HEK293 (cell line): ENCODE measurements at regions not wholly inside any gene's neighbourhood (a gene's known extent, or its start where the extent isn't known, plus 50 kb on each side); places are given as distances from the start of the nearest gene placed in this dataset.

Experiments used
- CTCF ChIA-PET: fragments of 350-600 bp; formaldehyde crosslinking; extraction: SDS; loops from one replicate; lab custom pipeline; 2021; ENCODE audit warnings: antibody characterized with exemption; lab: Yijun Ruan, JAX
- POLR2A ChIA-PET: fragments of 300-600 bp; formaldehyde crosslinking; extraction: SDS; loops from one replicate; lab custom pipeline; 2020; ENCODE audit warnings: antibody characterized with exemption, inconsistent platforms; lab: Yijun Ruan, JAX
- H3K27ac ChIP-seq: fragments of 200-500 bp; sonication (Bioruptor generic); 2 replicates; pipeline ENCODE4 v1.5.1; 2014; ENCODE audit warnings: low read depth, low read length, control low read depth, inconsistent platforms; ENCODE audit errors: extremely low read depth
- H3K36me3 ChIP-seq, 2 experiments: fragments of 200-500 bp in 1 of 2; sonication (Bioruptor generic) in 1 of 2; 1 replicate in 1 of 2; 2 replicates in 1 of 2; pipeline ENCODE4 v1.5.1; 2014 to 2017; ENCODE audit warnings: inconsistent platforms in 2 of 2, low read length in 2 of 2; ENCODE audit not compliant: control insufficient read depth in 2 of 2, insufficient read depth in 1 of 2
- H3K4me1 ChIP-seq: fragments of 200-500 bp; sonication (Bioruptor generic); 2 replicates; pipeline ENCODE4 v1.5.1; 2014; ENCODE audit warnings: mild to moderate bottlenecking, low read length, inconsistent platforms; ENCODE audit not compliant: control insufficient read depth, insufficient read depth
- H3K4me3 ChIP-seq: 2 replicates; pipeline ENCODE4 v1.5.1; 2011; ENCODE audit warnings: low read depth, mild to moderate bottlenecking, control low read depth, low read length, moderate library complexity
- H3K9me3 ChIP-seq: fragments of 200-500 bp; sonication (Bioruptor generic); 2 replicates; pipeline ENCODE4 v1.5.1; 2014; ENCODE audit warnings: low read depth, low read length, inconsistent platforms; ENCODE audit not compliant: control insufficient read depth, insufficient read depth
- IKZF3 ChIP-seq: fragments of 450-650 bp; IDR thresholded peaks from 2 replicates; pipeline ENCODE4 v1.5.0; 2018; ENCODE audit warnings: missing biosample characterization, mild to moderate bottlenecking, missing genetic modification characterization, moderate library complexity
- KLF16 ChIP-seq: fragments of 450-650 bp; formaldehyde crosslinking; IDR thresholded peaks from 2 replicates; pipeline ENCODE4 v1.5.1; 2017; ENCODE audit warnings: missing biosample characterization, missing genetic modification characterization
- REST ChIP-seq: fragments of 450-650 bp; formaldehyde crosslinking; IDR thresholded peaks from 2 replicates; pipeline ENCODE4 v1.5.1; 2016; ENCODE audit warnings: missing biosample characterization, missing genetic modification characterization
- SETDB1 ChIP-seq: IDR thresholded peaks from one replicate; pipeline ENCODE4 v1.6.1; 2017; ENCODE audit warnings: mild to moderate bottlenecking, low read length, moderate library complexity, mixed read lengths; ENCODE audit not compliant: insufficient read length
- YY1 ChIP-seq: fragments of 450-650 bp; formaldehyde crosslinking; IDR thresholded peaks from 2 replicates; pipeline ENCODE4 v1.5.1; 2018; ENCODE audit warnings: missing biosample characterization, missing genetic modification characterization
- YY2 ChIP-seq: fragments of 450-650 bp; formaldehyde crosslinking; IDR thresholded peaks from 2 replicates; pipeline ENCODE4 v1.5.1; 2016; ENCODE audit warnings: missing biosample characterization, missing genetic modification characterization
- ZBTB11 ChIP-seq: fragments of 450-650 bp; formaldehyde crosslinking; conservative IDR thresholded peaks from 2 replicates; pipeline ENCODE4 v1.5.1; 2016; ENCODE audit warnings: low read depth, missing biosample characterization, missing genetic modification characterization
- ZBTB17 ChIP-seq: fragments of 450-650 bp; formaldehyde crosslinking; IDR thresholded peaks from 2 replicates; pipeline ENCODE4 v1.5.1; 2016; ENCODE audit warnings: missing biosample characterization, missing genetic modification characterization
- ZBTB26 ChIP-seq: fragments of 450-650 bp; formaldehyde crosslinking; optimal IDR thresholded peaks from 2 replicates; pipeline ENCODE3; 2016; ENCODE audit warnings: missing biosample characterization, mild to moderate bottlenecking, missing genetic modification characterization
- ZBTB8A ChIP-seq: fragments of 450-650 bp; formaldehyde crosslinking; IDR thresholded peaks from 2 replicates; pipeline ENCODE4 v1.5.1; 2016; ENCODE audit warnings: missing biosample characterization, missing genetic modification characterization
- ZNF10 ChIP-seq: fragments of 450-650 bp; formaldehyde crosslinking; IDR thresholded peaks from 2 replicates; pipeline ENCODE4 v1.5.1; 2017; ENCODE audit warnings: missing biosample characterization, missing genetic modification characterization
- ZNF146 ChIP-seq: fragments of 450-650 bp; formaldehyde crosslinking; IDR thresholded peaks from 2 replicates; pipeline ENCODE4 v1.5.1; 2016; ENCODE audit warnings: missing biosample characterization, missing genetic modification characterization
- ZNF157 ChIP-seq: fragments of 450-650 bp; formaldehyde crosslinking; IDR thresholded peaks from 2 replicates; pipeline ENCODE4 v1.5.1; 2016; ENCODE audit warnings: missing biosample characterization, missing genetic modification characterization
- ZNF23 ChIP-seq: fragments of 450-650 bp; formaldehyde crosslinking; IDR thresholded peaks from 2 replicates; pipeline ENCODE4 v1.5.1; 2016; ENCODE audit warnings: missing biosample characterization, missing genetic modification characterization, borderline replicate concordance
- ZNF426 ChIP-seq: fragments of 450-650 bp; formaldehyde crosslinking; IDR thresholded peaks from 2 replicates; pipeline ENCODE4 v1.5.1; 2017; ENCODE audit warnings: missing biosample characterization, missing genetic modification characterization, mild to moderate bottlenecking, inconsistent platforms, moderate library complexity
- ZNF473 ChIP-seq: fragments of 450-650 bp; formaldehyde crosslinking; IDR thresholded peaks from 2 replicates; pipeline ENCODE4 v1.5.1; 2017; ENCODE audit warnings: missing biosample characterization, missing genetic modification characterization
- ZNF501 ChIP-seq: fragments of 450-650 bp; formaldehyde crosslinking; IDR thresholded peaks from 2 replicates; pipeline ENCODE4 v1.5.1; 2016; ENCODE audit warnings: missing biosample characterization, missing genetic modification characterization
- ZNF521 ChIP-seq: fragments of 450-650 bp; formaldehyde crosslinking; IDR thresholded peaks from 2 replicates; pipeline ENCODE4 v1.5.1; 2017; ENCODE audit warnings: missing biosample characterization, mild to moderate bottlenecking, missing genetic modification characterization
- ZNF529 ChIP-seq: fragments of 450-650 bp; formaldehyde crosslinking; IDR thresholded peaks from 2 replicates; pipeline ENCODE4 v1.5.1; 2017; ENCODE audit warnings: missing genetic modification characterization, missing biosample characterization; ENCODE audit not compliant: insufficient replicate concordance
- ZNF701 ChIP-seq: fragments of 450-650 bp; formaldehyde crosslinking; IDR thresholded peaks from 2 replicates; pipeline ENCODE4 v1.5.1; 2016; ENCODE audit warnings: missing biosample characterization, missing genetic modification characterization
- ZNF747 ChIP-seq: fragments of 450-650 bp; formaldehyde crosslinking; IDR thresholded peaks from 2 replicates; pipeline ENCODE4 v1.5.1; 2016; ENCODE audit warnings: missing biosample characterization, missing genetic modification characterization
- ZNF791 ChIP-seq: fragments of 450-650 bp; formaldehyde crosslinking; IDR thresholded peaks from 2 replicates; pipeline ENCODE4 v1.5.1; 2016; ENCODE audit warnings: missing biosample characterization, missing genetic modification characterization
- ZNF830 ChIP-seq: fragments of 450-650 bp; IDR thresholded peaks from 2 replicates; pipeline ENCODE4 v1.5.0; 2018; ENCODE audit warnings: missing biosample characterization, missing genetic modification characterization, low read depth, mild to moderate bottlenecking, moderate library complexity
- ZSCAN18 ChIP-seq: fragments of 450-650 bp; formaldehyde crosslinking; IDR thresholded peaks from 2 replicates; pipeline ENCODE4 v1.5.1; 2016; ENCODE audit warnings: missing biosample characterization, missing genetic modification characterization
- ZSCAN5A ChIP-seq: fragments of 450-650 bp; formaldehyde crosslinking; IDR thresholded peaks from 2 replicates; pipeline ENCODE4 v1.5.1; 2016; ENCODE audit warnings: missing biosample characterization, missing genetic modification characterization
- ZXDB ChIP-seq: fragments of 450-650 bp; formaldehyde crosslinking; IDR thresholded peaks from 2 replicates; pipeline ENCODE4 v1.5.1; 2016; ENCODE audit warnings: missing biosample characterization, missing genetic modification characterization

- CTCF ChIA-PET = interaction anchor here (0.5 kb wide), 1 partner anchor 692 kb away, joined by 3 read pairs; no protein-coding TSS in a partner anchor
- Histone ChIP-seq H3K27ac (no peak overlapping the region), H3K4me1 (no peaks in the 10 kb centered on the region), H3K4me3 (no peak overlapping the region), H3K36me3 (no peaks in the 10 kb centered on the region), H3K9me3 (no peaks in the 10 kb centered on the region)
- TF ChIP-seq ZBTB8A (tag by site-specific recombination) (no peak), ZNF23 (tag by site-specific recombination) (no peak), ZNF501 (no peak), ZNF426 (tag by site-specific recombination) (no peak), ZNF529 (tag by site-specific recombination) (no peak), ZBTB26 (tag by site-specific recombination) (no peak), ZNF157 (tag by site-specific recombination) (no peak), IKZF3 (no peak), KLF16 (tag by site-specific recombination) (no peak), SETDB1 (no peak), ZBTB11 (tag by site-specific recombination) (no peak), ZSCAN5A (no peak), ZNF747 (tag by site-specific recombination) (no peak), ZNF10 (tag by site-specific recombination) (no peak), ZXDB (no peak), ZNF146 (tag by site-specific recombination) (no peak), ZSCAN18 (tag by site-specific recombination) (no peak), YY2 (tag by site-specific recombination) (no peak)
- POLR2A ChIA-PET = no interaction called here
Measured at GRCh38 chr7:15888090-15888489, 201.6 kb upstream of the MEOX2 start.

GRCh38 chr7:15886626-15887025 lies 200.1 kb upstream of the MEOX2 start:
- Histone ChIP-seq H3K27ac (no peak overlapping the region), H3K4me3 (no peak overlapping the region), H3K4me1 (no peaks in the 10 kb centered on the region), H3K36me3 (no peaks in the 10 kb centered on the region), H3K9me3 (no peaks in the 10 kb centered on the region)
- ChIA-PET CTCF (interaction anchor here (0.7 kb wide), 2 partner anchors 713 to 849 kb away, joined by 3 to 4 read pairs; no protein-coding TSS in a partner anchor), POLR2A (interaction anchor here (0.7 kb wide), 1 partner anchor 224 kb away, joined by 4 read pairs; no protein-coding TSS in a partner anchor)
- TF ChIP-seq ZNF791 (tag by site-specific recombination) = no peak
- no peak for TF ChIP-seq ZBTB17 (tag by site-specific recombination)
- no peak for TF ChIP-seq REST (tag by site-specific recombination)
- no peak for TF ChIP-seq ZNF521 (tag by site-specific recombination)
- TF ChIP-seq ZNF830 (tag by site-specific recombination) = no peak
- TF ChIP-seq ZNF701 = no peak
- TF ChIP-seq ZNF473 (tag by site-specific recombination) = no peak
- no peak for TF ChIP-seq YY1 (tag by site-specific recombination)
